CD4-positive, alpha-beta T cell treated with Interleukin-6 for 4 hours (primary cell): ENCODE measurements at regions not wholly inside any gene's neighbourhood (a gene's known extent, or its start where the extent isn't known, plus 50 kb on each side); places are given as distances from the start of the nearest gene placed in this dataset.
"Not testable (repeated sequence)": the region's sequence is repeated elsewhere in the genome, so short reads cannot be mapped to it uniquely, and the experiment has no call there.

ENCODE experiments used
- DNase-seq: peaks from one replicate; pipeline ENCODE4 v3.0.0-alpha.2; 2020; ENCODE audit warnings: mixed read lengths

- no peak for DNase-seq
Measured at GRCh38 chr7:32222251-32222900, 152.2 kb upstream of the PDE1C start.

- DNase-seq = no peak
Measured at GRCh38 chr7:32221736-32222135, 151.5 kb upstream of the PDE1C start.

GRCh38 chr7:32221056-32221455 lies 150.8 kb upstream of the PDE1C start:
- no peak for DNase-seq

GRCh38 chr7:32219831-32220230 lies 149.6 kb upstream of the PDE1C start:
- DNase-seq = not testable (repeated sequence)

GRCh38 chr7:32219416-32219815 lies 149.2 kb upstream of the PDE1C start:
- DNase-seq = no peak

- no peak for DNase-seq
Measured at GRCh38 chr7:32218741-32219288, 148.6 kb upstream of the PDE1C start.

- DNase-seq = no peak
Measured at GRCh38 chr7:32218154-32218467, 147.9 kb upstream of the PDE1C start.

GRCh38 chr7:32217341-32218153 lies 147.3 kb upstream of the PDE1C start:
- no peak for DNase-seq

GRCh38 chr7:32216759-32217158 lies 146.6 kb upstream of the PDE1C start:
- DNase-seq = no peak

- DNase-seq = no peak
Measured at GRCh38 chr7:32215697-32216096, 145.5 kb upstream of the PDE1C start.

GRCh38 chr7:32214913-32215312 lies 144.7 kb upstream of the PDE1C start:
- DNase-seq = no peak

- no peak for DNase-seq
Measured at GRCh38 chr7:32212321-32212720, 142.1 kb upstream of the PDE1C start.

- DNase-seq = no peak
Measured at GRCh38 chr7:32206987-32207386, 136.8 kb upstream of the PDE1C start.

- DNase-seq = no peak
Measured at GRCh38 chr7:32206488-32206887, 136.3 kb upstream of the PDE1C start.

GRCh38 chr7:32205298-32205824 lies 135.2 kb upstream of the PDE1C start:
- not testable (repeated sequence) for DNase-seq

- no peak for DNase-seq
Measured at GRCh38 chr7:32204361-32205018, 134.3 kb upstream of the PDE1C start.

- DNase-seq = no peak
Measured at GRCh38 chr7:32200646-32201045, 130.4 kb upstream of the PDE1C start.

GRCh38 chr7:32194537-32194936 lies 124.3 kb upstream of the PDE1C start:
- DNase-seq = no peak

GRCh38 chr7:32191305-32191704 lies 121.1 kb upstream of the PDE1C start:
- DNase-seq = no peak

GRCh38 chr7:32179567-32179966 lies 109.4 kb upstream of the PDE1C start:
- DNase-seq = no peak

- DNase-seq = no peak
Measured at GRCh38 chr7:32178677-32179366, 108.6 kb upstream of the PDE1C start.

GRCh38 chr7:32177232-32177631 lies 107.0 kb upstream of the PDE1C start:
- DNase-seq = no peak

GRCh38 chr7:32175099-32175498 lies 104.9 kb upstream of the PDE1C start:
- no peak for DNase-seq
